ENCODE measurements at regions not wholly inside any gene's neighbourhood (a gene's known extent, or its start where the extent isn't known, plus 50 kb on each side); places are given as distances from the start of the nearest gene placed in this dataset.

DNA sequence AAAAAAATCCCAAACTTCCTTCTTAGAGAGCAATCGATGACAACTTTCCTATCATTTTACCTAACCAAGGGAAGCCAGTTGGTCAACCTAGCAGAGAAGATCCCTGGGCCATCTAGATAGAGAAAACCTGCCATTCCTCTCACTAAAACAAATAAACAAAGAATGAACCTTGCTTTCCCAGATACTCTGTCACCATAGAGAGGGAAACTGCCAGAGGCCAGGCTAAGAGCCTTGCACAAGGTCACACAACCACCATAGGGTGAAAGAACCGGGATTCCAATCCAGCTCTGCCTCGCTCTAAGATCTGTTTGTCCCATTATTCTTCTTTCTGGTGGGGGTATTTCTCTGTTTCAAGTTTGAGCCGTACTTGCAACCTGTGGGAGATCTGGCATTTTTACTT, 154.6 kb downstream of the CYRIA start:
- no peak for TF ChIP-seq BCL11A (IDR thresholded peaks at IDR 0.05; ENCODE audit: low read depth in 2 of 2, low read length in 2 of 2)
- no peak for TF ChIP-seq TEAD4 (IDR thresholded peaks at IDR 0.05; ENCODE audit: low read depth, low read length)
- TF ChIP-seq CTCF (IDR thresholded peaks at IDR 0.05; ENCODE audit: control extremely low read depth in 1 of 3, insufficient read depth in 1 of 3, low read depth in 1 of 3, low read length in 3 of 3): no peak
- TF ChIP-seq SRF (IDR thresholded peaks at IDR 0.05; ENCODE audit: low read depth, low read length): no peak
- no peak for TF ChIP-seq ZNF274 (IDR thresholded peaks at IDR 0.05; ENCODE audit: borderline replicate concordance, extremely low read depth, low read length)
- no peak for TF ChIP-seq RFX5 (IDR thresholded peaks at IDR 0.05; ENCODE audit: borderline replicate concordance, low read depth, low read length)
- no peak for TF ChIP-seq POLR2A (IDR thresholded peaks at IDR 0.05; ENCODE audit: control extremely low read depth in 1 of 2, low read depth in 2 of 2, low read length in 2 of 2)
- no peak for TF ChIP-seq YY1 (IDR thresholded peaks at IDR 0.05; ENCODE audit: low read depth, low read length)
- no peak for TF ChIP-seq SUZ12 (IDR thresholded peaks at IDR 0.05; ENCODE audit: low read length)
- TF ChIP-seq, protein P1, sequence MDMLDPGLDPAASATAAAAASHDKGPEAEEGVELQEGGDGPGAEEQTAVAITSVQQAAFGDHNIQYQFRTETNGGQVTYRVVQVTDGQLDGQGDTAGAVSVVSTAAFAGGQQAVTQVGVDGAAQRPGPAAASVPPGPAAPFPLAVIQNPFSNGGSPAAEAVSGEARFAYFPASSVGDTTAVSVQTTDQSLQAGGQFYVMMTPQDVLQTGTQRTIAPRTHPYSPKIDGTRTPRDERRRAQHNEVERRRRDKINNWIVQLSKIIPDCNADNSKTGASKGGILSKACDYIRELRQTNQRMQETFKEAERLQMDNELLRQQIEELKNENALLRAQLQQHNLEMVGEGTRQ (IDR thresholded peaks at IDR 0.05; ENCODE audit: low read length): no peak
- no peak for TF ChIP-seq KDM5A (IDR thresholded peaks at IDR 0.05; ENCODE audit: low read length)
- no peak for TF ChIP-seq EP300 (IDR thresholded peaks at IDR 0.05; ENCODE audit: borderline replicate concordance in 1 of 2, low read depth in 2 of 2, low read length in 2 of 2)
- no peak for TF ChIP-seq POU5F1 (IDR thresholded peaks at IDR 0.05; ENCODE audit: low read depth, low read length)
- no peak for TF ChIP-seq SIN3A (conservative IDR thresholded peaks at IDR 0.05 in 1 of 2, IDR thresholded peaks at IDR 0.05 in 1 of 2; ENCODE audit: low read depth in 1 of 2, low read length in 2 of 2)

Data from H1 (cell line).